HG03571 (cell line): ENCODE measurements at regions not wholly inside any gene's neighbourhood (a gene's known extent, or its start where the extent isn't known, plus 50 kb on each side); places are given as distances from the start of the nearest gene placed in this dataset.
"Not testable (repeated sequence)": the region's sequence is repeated elsewhere in the genome, so short reads cannot be mapped to it uniquely, and the experiment has no call there.

Experiments used
- ATAC-seq: cut with Tn5 transposase; IDR thresholded peaks from one replicate; pipeline ENCODE4 v1.9.1; 2021; ENCODE audit not compliant: unreplicated experiment

DNA sequence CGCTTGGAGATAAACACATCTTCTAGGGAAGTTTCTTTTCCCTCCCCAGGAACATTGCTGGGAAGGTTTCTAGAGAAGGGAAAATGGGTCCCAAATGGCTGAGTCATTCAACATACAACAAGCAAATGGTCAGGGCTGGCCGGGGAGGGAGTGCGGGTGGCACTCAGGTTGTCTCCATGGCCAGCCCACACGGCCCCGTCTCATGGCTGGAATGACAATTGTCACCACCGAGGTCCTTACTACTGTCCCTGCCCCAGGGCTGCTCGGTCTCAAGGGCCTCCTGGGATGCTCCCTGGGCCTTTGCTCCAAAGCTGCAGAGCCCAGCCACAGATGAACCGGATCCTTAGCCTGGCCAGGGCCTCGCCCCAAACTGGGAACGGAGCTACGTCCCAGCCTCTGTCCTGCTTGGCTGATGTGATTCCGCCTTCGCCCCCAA lies 121.9 kb downstream of the FGF18 start:
- ATAC-seq, result no peak

- ATAC-seq, result no peak
These were observed 123.2 kb downstream of the FGF18 start for GRCh38 chr5:171542525-171543140.

- no peak for ATAC-seq
These were observed 123.8 kb downstream of the FGF18 start for GRCh38 chr5:171543148-171543815.

GRCh38 chr5:171544913-171545765 lies 125.7 kb downstream of the FGF18 start:
- no peak for ATAC-seq

- no peak for ATAC-seq
These were observed 129.8 kb downstream of the FGF18 start for GRCh38 chr5:171549274-171549673.

GRCh38 chr5:171553817-171554216 lies 134.4 kb downstream of the FGF18 start:
- ATAC-seq, result not testable (repeated sequence)

DNA sequence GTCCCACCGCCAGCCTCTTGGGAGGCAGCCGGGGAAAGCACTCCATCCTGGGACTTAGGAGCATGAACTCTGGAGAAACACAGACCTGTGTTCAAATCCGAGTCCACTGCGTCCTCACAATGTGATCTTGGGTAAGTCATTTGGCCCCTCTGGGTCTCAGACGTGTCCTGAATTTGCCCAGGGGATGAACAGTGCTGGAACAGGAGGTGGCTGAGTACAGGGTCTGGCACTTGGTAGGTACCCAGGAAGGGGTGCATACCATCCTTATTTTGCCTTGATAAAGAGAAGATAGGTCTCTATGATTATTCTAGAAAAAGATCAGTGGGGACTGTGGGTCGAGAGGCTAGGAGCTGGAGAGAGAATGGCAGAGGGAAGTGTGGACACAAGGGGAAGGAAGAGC lies 135.7 kb downstream of the FGF18 start:
- ATAC-seq, result no peak

GRCh38 chr5:171562822-171563221 lies 143.4 kb downstream of the FGF18 start:
- ATAC-seq, result no peak

- ATAC-seq, result no peak
These were observed 148.9 kb downstream of the FGF18 start for GRCh38 chr5:171568389-171568788.

GRCh38 chr5:171569065-171569712 lies 149.7 kb downstream of the FGF18 start:
- no peak for ATAC-seq

- ATAC-seq, result no peak
These were observed 150.9 kb downstream of the FGF18 start for GRCh38 chr5:171570244-171570825.

DNA sequence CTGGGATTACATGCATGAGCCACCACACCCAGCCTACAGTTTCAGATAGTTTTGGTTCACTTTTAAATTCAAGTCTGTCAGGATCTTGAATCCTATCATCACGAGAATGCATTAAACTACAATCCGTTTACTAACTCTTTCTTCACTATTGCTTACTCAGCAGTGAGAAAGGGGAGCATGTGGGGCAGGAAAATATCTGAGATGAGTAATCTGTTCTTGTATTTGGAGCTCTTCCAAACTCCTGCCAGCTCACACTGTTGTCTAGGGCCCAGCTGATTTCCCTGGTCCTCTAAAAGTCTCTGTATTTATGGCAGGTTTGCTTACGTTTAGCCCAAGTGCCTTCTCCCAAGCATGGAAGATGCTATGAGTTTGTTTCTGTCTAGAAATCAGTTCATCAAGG lies 152.2 kb downstream of the FGF18 start:
- ATAC-seq, result no peak

- ATAC-seq, result no peak
These were observed 153.6 kb downstream of the FGF18 start for GRCh38 chr5:171573021-171573420.

DNA sequence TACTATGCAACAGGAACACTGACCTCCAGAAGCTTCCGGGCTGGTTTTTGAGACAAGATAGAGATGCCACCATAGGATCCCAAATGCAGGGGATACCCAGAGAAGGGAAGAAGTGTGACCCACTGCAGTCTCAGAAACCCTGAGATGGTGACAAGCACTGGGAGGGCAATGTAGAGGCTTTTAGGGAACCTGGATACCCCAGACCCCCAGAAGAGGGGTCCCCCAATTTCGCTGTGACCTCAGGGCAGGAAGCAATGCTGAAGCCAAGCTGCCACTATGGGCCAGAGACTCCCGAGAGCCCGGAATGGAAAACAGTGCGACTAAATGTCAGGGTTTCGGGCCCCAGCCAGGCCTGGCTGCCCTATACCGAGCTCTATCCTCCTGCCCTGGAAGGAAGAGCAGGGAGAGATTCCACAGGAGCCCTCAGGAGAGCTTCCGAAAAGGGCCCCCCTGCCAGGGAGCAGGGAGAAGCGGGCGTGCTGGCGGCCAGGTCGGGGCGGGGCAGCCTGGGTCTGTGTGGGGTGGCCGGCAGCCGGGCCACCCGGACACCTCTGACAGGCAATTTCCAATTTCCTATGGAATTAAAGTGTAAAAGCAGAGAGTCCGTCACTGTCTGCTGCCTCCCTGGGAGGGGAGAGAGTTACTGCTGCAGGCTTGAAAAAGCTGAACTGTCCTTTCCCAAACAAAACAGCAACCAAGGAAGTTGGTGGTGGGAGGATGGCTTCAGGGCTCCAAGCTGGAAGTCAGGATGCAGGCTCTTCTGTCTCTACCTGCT lies 154.2 kb downstream of the FGF18 start:
- no peak for ATAC-seq

- no peak for ATAC-seq
These were observed 154.9 kb downstream of the FGF18 start for GRCh38 chr5:171574376-171574775.

- ATAC-seq, result no peak
These were observed 155.9 kb downstream of the FGF18 start for GRCh38 chr5:171575386-171575785.

DNA sequence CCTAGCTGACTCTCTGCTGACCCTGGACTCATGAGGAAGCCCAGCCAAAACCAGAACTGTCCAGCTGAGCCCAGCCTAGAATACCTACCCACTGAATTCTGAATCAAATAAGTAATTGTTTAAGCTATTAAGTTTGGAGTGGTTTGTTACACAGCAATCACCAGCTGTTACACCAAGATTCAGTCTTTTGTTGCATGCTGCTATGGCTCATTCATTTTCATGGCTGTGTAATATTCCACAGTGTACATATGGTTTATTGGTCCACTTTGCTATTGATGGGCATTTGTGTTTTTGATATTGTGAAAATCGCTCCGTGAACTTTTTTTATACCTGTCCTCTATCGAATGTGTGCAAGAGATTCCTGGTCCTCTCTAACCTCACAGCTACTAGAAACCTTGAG lies 156.4 kb downstream of the FGF18 start:
- ATAC-seq, result no peak

- ATAC-seq, result no peak
These were observed 157.8 kb downstream of the FGF18 start for GRCh38 chr5:171577042-171577758.

DNA sequence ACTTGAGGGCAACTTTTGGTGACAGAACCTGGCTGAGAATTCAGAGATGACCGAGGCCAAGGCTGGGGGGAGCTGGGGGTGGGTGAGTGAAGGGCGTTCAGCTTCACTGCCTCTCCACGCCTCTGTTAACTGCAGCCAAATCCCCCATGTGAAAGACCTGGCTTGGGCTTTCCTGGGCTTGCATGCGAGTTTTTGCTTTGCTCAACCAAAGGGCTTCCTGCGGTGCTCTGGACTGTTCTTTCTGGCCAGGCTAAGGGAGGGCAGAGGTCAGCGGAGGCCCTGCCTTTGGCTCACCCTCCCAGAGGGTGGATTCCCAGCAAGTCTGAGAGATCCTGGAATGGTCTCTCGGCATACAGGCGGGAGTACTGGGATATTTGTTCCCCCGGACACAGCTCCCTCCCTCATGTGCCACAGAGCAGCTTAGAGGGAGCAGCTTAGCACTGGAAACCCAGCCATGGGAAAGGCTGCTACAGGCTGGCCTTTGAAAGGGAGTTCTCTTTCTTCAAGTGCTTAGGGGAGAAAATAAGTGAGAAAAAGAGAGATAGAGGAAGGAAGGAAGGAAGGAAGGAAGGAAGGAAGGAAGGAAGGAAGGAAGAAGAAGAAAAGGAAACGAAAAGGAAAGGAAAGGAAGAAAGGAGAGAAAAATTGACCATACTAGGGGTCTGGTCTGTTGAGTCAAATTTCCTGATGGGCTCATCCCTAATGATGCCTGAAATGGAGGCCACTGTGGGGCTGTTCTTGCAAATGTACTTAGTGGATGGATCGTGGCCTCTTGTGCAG lies 158.8 kb downstream of the FGF18 start:
- no peak for ATAC-seq
